WTC11 (cell line): ENCODE measurements at regions not wholly inside any gene's neighbourhood (a gene's known extent, or its start where the extent isn't known, plus 50 kb on each side); places are given as distances from the start of the nearest gene placed in this dataset.

Experiments used
- ATAC-seq: fragments of 200-7000 bp; cut with Tn5 transposase; 2 replicates; pipeline ENCODE4 v1.10.0; 2021; ENCODE audit warnings: mild to moderate bottlenecking, moderate library complexity
- CTCF ChIA-PET: fragments of 300-600 bp; sonication (Branson Sonifier 250); formaldehyde crosslinking; loops from one replicate; lab custom pipeline; 2021; ENCODE audit warnings: antibody characterized with exemption; lab: Charles Lee
- POLR2A ChIA-PET: fragments of 350-600 bp; sonication (Branson Sonifier 250); formaldehyde crosslinking; loops from one replicate; lab custom pipeline; 2021; ENCODE audit warnings: antibody characterized with exemption; lab: Charles Lee
- DNase-seq: peaks from one replicate; pipeline ENCODE4 v3.0.0; 2021; ENCODE audit warnings: low spot score
- H3K27ac Mint-ChIP-seq: 2 replicates; pipeline ENCODE4 v1.8.0; 2021; ENCODE audit warnings: mixed read lengths
- H3K27me3 Mint-ChIP-seq: 2 replicates; pipeline ENCODE4 v1.8.0; 2021; ENCODE audit warnings: low read depth, mild to moderate bottlenecking, moderate library complexity, mixed read lengths
- H3K36me3 Mint-ChIP-seq: 2 replicates; pipeline ENCODE4 v1.8.0; 2021; ENCODE audit warnings: mixed read lengths
- H3K4me1 Mint-ChIP-seq: 2 replicates; pipeline ENCODE4 v1.8.0; 2022; ENCODE audit warnings: mixed read lengths
- H3K4me3 Mint-ChIP-seq: 2 replicates; pipeline ENCODE4 v1.8.0; 2021; ENCODE audit warnings: mild to moderate bottlenecking, moderate library complexity, mixed read lengths
- H3K9me3 Mint-ChIP-seq: 2 replicates; pipeline ENCODE4 v1.8.0; 2021; ENCODE audit warnings: mixed read lengths
- CBFB ChIP-seq: sonication (generic); formaldehyde crosslinking; IDR thresholded peaks from 2 replicates; pipeline ENCODE4 v1.8.1; 2022; ENCODE audit warnings: mild to moderate bottlenecking, low read depth, missing genetic modification reagents
- JUN ChIP-seq: sonication (generic); formaldehyde crosslinking; IDR thresholded peaks from 2 replicates; pipeline ENCODE4 v1.8.0; 2023; ENCODE audit warnings: mild to moderate bottlenecking, missing genetic modification reagents
- KAT7 ChIP-seq: sonication (generic); formaldehyde crosslinking; IDR thresholded peaks from 2 replicates; pipeline ENCODE4 v1.8.1; 2023; ENCODE audit warnings: missing genetic modification reagents, mild to moderate bottlenecking, borderline replicate concordance
- NFYB ChIP-seq: sonication (generic); formaldehyde crosslinking; conservative IDR thresholded peaks from 2 replicates; pipeline ENCODE4 v1.8.0; 2022; ENCODE audit warnings: low read depth, missing genetic modification reagents
- NR2C2 ChIP-seq: sonication (generic); formaldehyde crosslinking; IDR thresholded peaks from 2 replicates; pipeline ENCODE4 v1.8.0; 2022; ENCODE audit warnings: mild to moderate bottlenecking, missing genetic modification reagents
- PRRX2 ChIP-seq: fragments of 250-450 bp; sonication (Bioruptor Pico); IDR thresholded peaks from 2 replicates; pipeline ENCODE4 v1.8.0; 2021; ENCODE audit warnings: mild to moderate bottlenecking
- ZBTB21 ChIP-seq: sonication (generic); formaldehyde crosslinking; IDR thresholded peaks from 2 replicates; pipeline ENCODE4 v1.8.1; 2023; ENCODE audit warnings: mild to moderate bottlenecking, missing genetic modification reagents, borderline replicate concordance
- ZNF219 ChIP-seq: sonication (generic); formaldehyde crosslinking; IDR thresholded peaks from 2 replicates; pipeline ENCODE4 v1.8.0; 2023; ENCODE audit warnings: missing genetic modification reagents, mild to moderate bottlenecking, borderline replicate concordance
- ZNF317 ChIP-seq: sonication (generic); formaldehyde crosslinking; IDR thresholded peaks from 2 replicates; pipeline ENCODE4 v1.8.1; 2023; ENCODE audit warnings: low read depth, mild to moderate bottlenecking, moderate library complexity, missing genetic modification reagents, borderline replicate concordance
- ZNF416 ChIP-seq: fragments of 250-450 bp; sonication (Bioruptor Pico); IDR thresholded peaks from 2 replicates; pipeline ENCODE4 v1.9.0; 2021; ENCODE audit warnings: mild to moderate bottlenecking, inconsistent platforms
- TF ChIP-seq, protein P1 (sequence below): sonication (generic); formaldehyde crosslinking; conservative IDR thresholded peaks from 2 replicates; pipeline ENCODE4 v1.8.1; 2022; ENCODE audit warnings: mild to moderate bottlenecking, missing genetic modification reagents
- TF ChIP-seq, protein P2 (sequence below): sonication (generic); formaldehyde crosslinking; IDR thresholded peaks from 2 replicates; pipeline ENCODE4 v1.8.0; 2022; ENCODE audit warnings: mild to moderate bottlenecking, missing genetic modification reagents
- TF ChIP-seq, protein P3 (sequence below): sonication (generic); formaldehyde crosslinking; IDR thresholded peaks from 2 replicates; pipeline ENCODE4 v1.8.1; 2022; ENCODE audit warnings: mild to moderate bottlenecking, moderate library complexity, missing genetic modification reagents
- TF ChIP-seq, protein P4 (sequence below): sonication (generic); formaldehyde crosslinking; IDR thresholded peaks from 2 replicates; pipeline ENCODE4 v1.8.1; 2022; ENCODE audit warnings: missing genetic modification reagents, borderline replicate concordance
- TF ChIP-seq, protein P5 (sequence below): fragments of 250-450 bp; sonication (Bioruptor Pico); IDR thresholded peaks from 2 replicates; pipeline ENCODE4 v1.9.0; 2021; ENCODE audit warnings: mild to moderate bottlenecking, borderline replicate concordance
- TF ChIP-seq, protein P6 (sequence below): sonication (generic); formaldehyde crosslinking; IDR thresholded peaks from 2 replicates; pipeline ENCODE4 v1.8.1; 2022; ENCODE audit warnings: low read depth, mild to moderate bottlenecking, moderate library complexity, missing genetic modification reagents, borderline replicate concordance
- TF ChIP-seq, protein P7 (sequence below): fragments of 250-450 bp; sonication (Bioruptor Pico); IDR thresholded peaks from 2 replicates; pipeline ENCODE4 v1.9.0; 2021; ENCODE audit warnings: mild to moderate bottlenecking

DNA sequence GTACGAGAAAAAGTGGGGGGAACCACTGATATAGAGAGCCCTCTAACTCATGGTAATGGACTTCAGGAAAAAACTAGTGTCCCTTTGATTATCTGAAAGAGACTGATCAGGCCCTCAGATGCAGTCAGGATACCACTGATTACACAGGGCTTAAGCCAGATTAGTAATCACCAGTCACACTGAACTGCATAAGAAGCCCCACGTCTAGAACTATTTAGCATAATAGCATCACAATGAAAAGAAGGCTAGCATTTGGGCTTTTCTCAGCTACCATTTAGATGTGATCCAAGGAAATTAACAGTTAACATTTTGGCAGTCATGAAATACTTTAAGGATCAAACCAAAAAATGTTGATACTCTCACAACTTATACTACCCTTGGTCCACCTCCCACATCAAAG lies 813.1 kb upstream of the POU3F3 start:
- CTCF ChIA-PET = no interaction called here
- no peak for TF ChIP-seq JUN
- no peak for TF ChIP-seq NR2C2 (CRISPR knock-in tag)
- no peak for TF ChIP-seq ZNF317
- TF ChIP-seq, protein P1, sequence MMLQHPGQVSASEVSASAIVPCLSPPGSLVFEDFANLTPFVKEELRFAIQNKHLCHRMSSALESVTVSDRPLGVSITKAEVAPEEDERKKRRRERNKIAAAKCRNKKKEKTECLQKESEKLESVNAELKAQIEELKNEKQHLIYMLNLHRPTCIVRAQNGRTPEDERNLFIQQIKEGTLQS (CRISPR knock-in tag) = no peak
- TF ChIP-seq, protein P2, sequence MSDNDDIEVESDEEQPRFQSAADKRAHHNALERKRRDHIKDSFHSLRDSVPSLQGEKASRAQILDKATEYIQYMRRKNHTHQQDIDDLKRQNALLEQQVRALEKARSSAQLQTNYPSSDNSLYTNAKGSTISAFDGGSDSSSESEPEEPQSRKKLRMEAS = no peak
- TF ChIP-seq, protein P3, sequence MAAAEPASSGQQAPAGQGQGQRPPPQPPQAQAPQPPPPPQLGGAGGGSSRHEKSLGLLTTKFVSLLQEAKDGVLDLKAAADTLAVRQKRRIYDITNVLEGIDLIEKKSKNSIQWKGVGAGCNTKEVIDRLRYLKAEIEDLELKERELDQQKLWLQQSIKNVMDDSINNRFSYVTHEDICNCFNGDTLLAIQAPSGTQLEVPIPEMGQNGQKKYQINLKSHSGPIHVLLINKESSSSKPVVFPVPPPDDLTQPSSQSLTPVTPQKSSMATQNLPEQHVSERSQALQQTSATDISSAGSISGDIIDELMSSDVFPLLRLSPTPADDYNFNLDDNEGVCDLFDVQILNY (CRISPR knock-in tag) = no peak
- TF ChIP-seq, protein P4, sequence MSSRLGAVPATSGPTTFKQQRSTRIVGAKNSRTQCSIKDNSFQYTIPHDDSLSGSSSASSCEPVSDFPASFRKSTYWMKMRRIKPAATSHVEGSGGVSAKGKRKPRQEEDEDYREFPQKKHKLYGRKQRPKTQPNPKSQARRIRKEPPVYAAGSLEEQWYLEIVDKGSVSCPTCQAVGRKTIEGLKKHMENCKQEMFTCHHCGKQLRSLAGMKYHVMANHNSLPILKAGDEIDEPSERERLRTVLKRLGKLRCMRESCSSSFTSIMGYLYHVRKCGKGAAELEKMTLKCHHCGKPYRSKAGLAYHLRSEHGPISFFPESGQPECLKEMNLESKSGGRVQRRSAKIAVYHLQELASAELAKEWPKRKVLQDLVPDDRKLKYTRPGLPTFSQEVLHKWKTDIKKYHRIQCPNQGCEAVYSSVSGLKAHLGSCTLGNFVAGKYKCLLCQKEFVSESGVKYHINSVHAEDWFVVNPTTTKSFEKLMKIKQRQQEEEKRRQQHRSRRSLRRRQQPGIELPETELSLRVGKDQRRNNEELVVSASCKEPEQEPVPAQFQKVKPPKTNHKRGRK (CRISPR knock-in tag) = no peak
- TF ChIP-seq, protein P5, sequence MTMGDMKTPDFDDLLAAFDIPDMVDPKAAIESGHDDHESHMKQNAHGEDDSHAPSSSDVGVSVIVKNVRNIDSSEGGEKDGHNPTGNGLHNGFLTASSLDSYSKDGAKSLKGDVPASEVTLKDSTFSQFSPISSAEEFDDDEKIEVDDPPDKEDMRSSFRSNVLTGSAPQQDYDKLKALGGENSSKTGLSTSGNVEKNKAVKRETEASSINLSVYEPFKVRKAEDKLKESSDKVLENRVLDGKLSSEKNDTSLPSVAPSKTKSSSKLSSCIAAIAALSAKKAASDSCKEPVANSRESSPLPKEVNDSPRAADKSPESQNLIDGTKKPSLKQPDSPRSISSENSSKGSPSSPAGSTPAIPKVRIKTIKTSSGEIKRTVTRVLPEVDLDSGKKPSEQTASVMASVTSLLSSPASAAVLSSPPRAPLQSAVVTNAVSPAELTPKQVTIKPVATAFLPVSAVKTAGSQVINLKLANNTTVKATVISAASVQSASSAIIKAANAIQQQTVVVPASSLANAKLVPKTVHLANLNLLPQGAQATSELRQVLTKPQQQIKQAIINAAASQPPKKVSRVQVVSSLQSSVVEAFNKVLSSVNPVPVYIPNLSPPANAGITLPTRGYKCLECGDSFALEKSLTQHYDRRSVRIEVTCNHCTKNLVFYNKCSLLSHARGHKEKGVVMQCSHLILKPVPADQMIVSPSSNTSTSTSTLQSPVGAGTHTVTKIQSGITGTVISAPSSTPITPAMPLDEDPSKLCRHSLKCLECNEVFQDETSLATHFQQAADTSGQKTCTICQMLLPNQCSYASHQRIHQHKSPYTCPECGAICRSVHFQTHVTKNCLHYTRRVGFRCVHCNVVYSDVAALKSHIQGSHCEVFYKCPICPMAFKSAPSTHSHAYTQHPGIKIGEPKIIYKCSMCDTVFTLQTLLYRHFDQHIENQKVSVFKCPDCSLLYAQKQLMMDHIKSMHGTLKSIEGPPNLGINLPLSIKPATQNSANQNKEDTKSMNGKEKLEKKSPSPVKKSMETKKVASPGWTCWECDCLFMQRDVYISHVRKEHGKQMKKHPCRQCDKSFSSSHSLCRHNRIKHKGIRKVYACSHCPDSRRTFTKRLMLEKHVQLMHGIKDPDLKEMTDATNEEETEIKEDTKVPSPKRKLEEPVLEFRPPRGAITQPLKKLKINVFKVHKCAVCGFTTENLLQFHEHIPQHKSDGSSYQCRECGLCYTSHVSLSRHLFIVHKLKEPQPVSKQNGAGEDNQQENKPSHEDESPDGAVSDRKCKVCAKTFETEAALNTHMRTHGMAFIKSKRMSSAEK (CRISPR knock-in tag) = no peak
- TF ChIP-seq ZNF416 (CRISPR knock-in tag) = no peak
- no peak for TF ChIP-seq NFYB (CRISPR knock-in tag)
- DNase-seq = no peak
- ATAC-seq = peak; percentile 80
- Mint-ChIP-seq H3K4me3 (no peak overlapping the region), H3K27ac (no peak overlapping the region), H3K9me3 (no peaks in the 10 kb centered on the region), H3K27me3 (no peaks in the 10 kb centered on the region), H3K36me3 (no peaks in the 10 kb centered on the region), H3K4me1 (peaks cover 14% of the 10 kb centered on the region)
- POLR2A ChIA-PET = interaction anchor here (0.9 kb wide), 1 partner anchor 271 kb away, joined by 4 read pairs; no protein-coding TSS in a partner anchor

DNA sequence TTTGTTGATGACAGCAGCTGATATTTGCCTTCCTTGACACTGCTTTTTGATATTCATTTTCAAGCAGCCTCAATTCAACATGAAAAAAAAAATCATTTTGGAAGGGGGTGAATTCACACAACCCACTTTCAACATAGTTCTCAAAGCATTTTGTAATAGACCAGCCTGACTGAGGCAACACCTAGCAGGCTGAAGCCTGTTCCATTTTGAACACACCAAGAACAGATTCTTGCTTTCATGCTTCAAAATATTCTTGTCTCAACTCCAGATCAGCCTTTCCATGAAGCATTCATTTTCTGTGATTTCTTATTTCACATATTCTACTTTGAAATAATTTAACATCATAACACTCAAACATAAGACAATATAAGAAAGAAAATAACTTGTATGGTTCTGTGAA lies 812.6 kb upstream of the POU3F3 start:
- POLR2A ChIA-PET = interaction anchor here (0.9 kb wide), 1 partner anchor 270 kb away, joined by 4 read pairs; no protein-coding TSS in a partner anchor
- no peak for DNase-seq
- H3K9me3 Mint-ChIP-seq = no peaks in the 10 kb centered on the region
- no peaks in the 10 kb centered on the region for H3K27me3 Mint-ChIP-seq
- peaks cover 14% of the 10 kb centered on the region for H3K4me1 Mint-ChIP-seq
- TF ChIP-seq, protein P6, sequence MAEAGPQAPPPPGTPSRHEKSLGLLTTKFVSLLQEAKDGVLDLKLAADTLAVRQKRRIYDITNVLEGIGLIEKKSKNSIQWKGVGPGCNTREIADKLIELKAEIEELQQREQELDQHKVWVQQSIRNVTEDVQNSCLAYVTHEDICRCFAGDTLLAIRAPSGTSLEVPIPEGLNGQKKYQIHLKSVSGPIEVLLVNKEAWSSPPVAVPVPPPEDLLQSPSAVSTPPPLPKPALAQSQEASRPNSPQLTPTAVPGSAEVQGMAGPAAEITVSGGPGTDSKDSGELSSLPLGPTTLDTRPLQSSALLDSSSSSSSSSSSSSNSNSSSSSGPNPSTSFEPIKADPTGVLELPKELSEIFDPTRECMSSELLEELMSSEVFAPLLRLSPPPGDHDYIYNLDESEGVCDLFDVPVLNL (CRISPR knock-in tag) = no peak
- TF ChIP-seq, protein P7, sequence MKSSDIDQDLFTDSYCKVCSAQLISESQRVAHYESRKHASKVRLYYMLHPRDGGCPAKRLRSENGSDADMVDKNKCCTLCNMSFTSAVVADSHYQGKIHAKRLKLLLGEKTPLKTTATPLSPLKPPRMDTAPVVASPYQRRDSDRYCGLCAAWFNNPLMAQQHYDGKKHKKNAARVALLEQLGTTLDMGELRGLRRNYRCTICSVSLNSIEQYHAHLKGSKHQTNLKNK (CRISPR knock-in tag) = no peak
- TF ChIP-seq ZNF219 (no peak), ZBTB21 (CRISPR knock-in tag) (no peak), PRRX2 (CRISPR knock-in tag) (no peak), CBFB (no peak), KAT7 (CRISPR knock-in tag) (no peak)
- TF ChIP-seq, protein P5 (CRISPR knock-in tag) = no peak
- ATAC-seq = no peak
- H3K36me3 Mint-ChIP-seq = no peaks in the 10 kb centered on the region
- CTCF ChIA-PET = no interaction called here
- no peak overlapping the region for H3K4me3 Mint-ChIP-seq
- no peak overlapping the region for H3K27ac Mint-ChIP-seq
